ENCODE measurements at regions not wholly inside any gene's neighbourhood (a gene's known extent, or its start where the extent isn't known, plus 50 kb on each side); places are given as distances from the start of the nearest gene placed in this dataset.

DNA sequence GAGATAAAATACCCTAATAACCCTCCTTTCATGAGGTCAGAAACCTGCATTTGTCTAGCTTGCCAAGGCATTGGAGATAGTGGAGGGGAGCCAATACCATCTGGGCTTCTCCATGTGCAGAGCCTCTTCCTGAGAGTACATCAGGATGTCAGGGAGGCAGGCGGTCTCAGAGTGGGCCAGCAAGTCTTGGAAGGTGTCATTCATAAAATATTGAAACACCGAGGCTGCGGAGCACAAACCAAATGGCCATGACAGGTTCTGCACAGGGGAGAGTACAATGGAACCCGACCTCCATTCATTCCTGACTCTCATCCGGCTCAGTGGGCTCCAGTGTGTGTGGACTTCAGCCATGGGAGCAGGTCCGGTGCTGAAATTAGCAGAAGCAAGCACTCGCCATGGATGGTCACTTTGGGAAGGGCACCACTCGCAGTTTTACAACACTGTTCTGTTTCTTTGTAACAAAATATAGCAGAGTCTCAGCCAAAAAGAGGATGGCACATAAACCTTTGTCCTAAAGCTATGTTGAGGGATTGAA lies 446.6 kb downstream of the SIPA1L2 start:
- WGBS: 85% methylated on average over 8 of the region's 8 CpGs
- H3K27ac ChIP-seq (replicated peaks in 1 of 4): no peak overlapping the region
- peak; percentile 75 for DNase-seq (ENCODE audit: extremely low spot score)
- no peaks in the 10 kb centered on the region for H3K36me3 ChIP-seq
- intact Hi-C loops (cut with DNase I): no loop called here
- H3K4me3 ChIP-seq: no peak overlapping the region
- H3K9me3 ChIP-seq: no peaks in the 10 kb centered on the region
- H3K27me3 ChIP-seq: no peaks in the 10 kb centered on the region
- peaks cover 0 to 12% (median 9%) of the 10 kb centered on the region in 4 donors for H3K4me1 ChIP-seq
- no peak for TF ChIP-seq POLR2AphosphoS5 (IDR thresholded peaks at IDR 0.05)
- TF ChIP-seq, protein P1, sequence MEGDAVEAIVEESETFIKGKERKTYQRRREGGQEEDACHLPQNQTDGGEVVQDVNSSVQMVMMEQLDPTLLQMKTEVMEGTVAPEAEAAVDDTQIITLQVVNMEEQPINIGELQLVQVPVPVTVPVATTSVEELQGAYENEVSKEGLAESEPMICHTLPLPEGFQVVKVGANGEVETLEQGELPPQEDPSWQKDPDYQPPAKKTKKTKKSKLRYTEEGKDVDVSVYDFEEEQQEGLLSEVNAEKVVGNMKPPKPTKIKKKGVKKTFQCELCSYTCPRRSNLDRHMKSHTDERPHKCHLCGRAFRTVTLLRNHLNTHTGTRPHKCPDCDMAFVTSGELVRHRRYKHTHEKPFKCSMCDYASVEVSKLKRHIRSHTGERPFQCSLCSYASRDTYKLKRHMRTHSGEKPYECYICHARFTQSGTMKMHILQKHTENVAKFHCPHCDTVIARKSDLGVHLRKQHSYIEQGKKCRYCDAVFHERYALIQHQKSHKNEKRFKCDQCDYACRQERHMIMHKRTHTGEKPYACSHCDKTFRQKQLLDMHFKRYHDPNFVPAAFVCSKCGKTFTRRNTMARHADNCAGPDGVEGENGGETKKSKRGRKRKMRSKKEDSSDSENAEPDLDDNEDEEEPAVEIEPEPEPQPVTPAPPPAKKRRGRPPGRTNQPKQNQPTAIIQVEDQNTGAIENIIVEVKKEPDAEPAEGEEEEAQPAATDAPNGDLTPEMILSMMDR (IDR thresholded peaks at IDR 0.05): no peak
- TF ChIP-seq POLR2A (IDR thresholded peaks at IDR 0.05; ENCODE audit: low read depth): no peak
- TF ChIP-seq EP300 (IDR thresholded peaks at IDR 0.05): no peak

DNA sequence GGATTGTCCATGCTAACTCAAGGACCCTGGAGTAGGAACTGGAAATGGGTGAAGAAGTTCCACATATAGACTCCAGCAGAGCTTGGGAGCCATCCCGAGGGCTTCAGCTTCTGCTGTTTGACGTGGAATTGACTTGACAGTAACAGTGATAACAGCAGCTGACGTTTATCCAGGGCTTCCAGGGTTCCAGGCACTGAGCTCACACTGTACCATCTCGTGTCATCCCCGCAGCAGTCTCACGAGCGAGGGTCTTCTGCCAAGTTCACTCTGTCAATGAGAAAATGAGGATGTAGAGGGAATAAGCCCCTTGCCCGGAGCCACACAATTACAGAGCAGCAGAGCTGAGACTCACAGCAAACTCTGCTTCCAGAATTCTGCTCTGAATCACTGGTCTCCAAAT lies 447.7 kb downstream of the SIPA1L2 start:
- Histone ChIP-seq H3K4me3 (no peak overlapping the region), H3K9me3 (no peaks in the 10 kb centered on the region), H3K36me3 (no peaks in the 10 kb centered on the region), H3K4me1 (peaks cover 0 to 12% (median 9%) of the 10 kb centered on the region in 4 donors), H3K27me3 (no peaks in the 10 kb centered on the region), H3K27ac (replicated peaks in 1 of 4) (no peak overlapping the region)
- intact Hi-C loops (cut with DNase I): no loop called here
- TF ChIP-seq POLR2A (IDR thresholded peaks at IDR 0.05; ENCODE audit: low read depth): no peak
- 81% methylated on average over 7 of the region's 8 CpGs for WGBS
- no peak for DNase-seq (ENCODE audit: extremely low spot score)

GRCh38 chr1:232180779-232181136 lies 449.2 kb downstream of the SIPA1L2 start:
- intact Hi-C loops (cut with DNase I): no loop called here
- Histone ChIP-seq H3K27me3 (no peaks in the 10 kb centered on the region), H3K36me3 (no peaks in the 10 kb centered on the region), H3K9me3 (no peaks in the 10 kb centered on the region), H3K4me3 (no peak overlapping the region), H3K27ac (replicated peaks in 1 of 4) (no peak overlapping the region), H3K4me1 (peaks cover 0 to 12% (median 9%) of the 10 kb centered on the region in 4 donors)
- DNase-seq (ENCODE audit: extremely low spot score): peak; percentile 17
- WGBS: 91% methylated on average over 3 of the region's 3 CpGs
- no peak for TF ChIP-seq POLR2AphosphoS5 (IDR thresholded peaks at IDR 0.05)
- TF ChIP-seq POLR2A (IDR thresholded peaks at IDR 0.05; ENCODE audit: low read depth): no peak
- TF ChIP-seq, protein P1 (IDR thresholded peaks at IDR 0.05): no peak
- no peak for TF ChIP-seq EP300 (IDR thresholded peaks at IDR 0.05)

DNA sequence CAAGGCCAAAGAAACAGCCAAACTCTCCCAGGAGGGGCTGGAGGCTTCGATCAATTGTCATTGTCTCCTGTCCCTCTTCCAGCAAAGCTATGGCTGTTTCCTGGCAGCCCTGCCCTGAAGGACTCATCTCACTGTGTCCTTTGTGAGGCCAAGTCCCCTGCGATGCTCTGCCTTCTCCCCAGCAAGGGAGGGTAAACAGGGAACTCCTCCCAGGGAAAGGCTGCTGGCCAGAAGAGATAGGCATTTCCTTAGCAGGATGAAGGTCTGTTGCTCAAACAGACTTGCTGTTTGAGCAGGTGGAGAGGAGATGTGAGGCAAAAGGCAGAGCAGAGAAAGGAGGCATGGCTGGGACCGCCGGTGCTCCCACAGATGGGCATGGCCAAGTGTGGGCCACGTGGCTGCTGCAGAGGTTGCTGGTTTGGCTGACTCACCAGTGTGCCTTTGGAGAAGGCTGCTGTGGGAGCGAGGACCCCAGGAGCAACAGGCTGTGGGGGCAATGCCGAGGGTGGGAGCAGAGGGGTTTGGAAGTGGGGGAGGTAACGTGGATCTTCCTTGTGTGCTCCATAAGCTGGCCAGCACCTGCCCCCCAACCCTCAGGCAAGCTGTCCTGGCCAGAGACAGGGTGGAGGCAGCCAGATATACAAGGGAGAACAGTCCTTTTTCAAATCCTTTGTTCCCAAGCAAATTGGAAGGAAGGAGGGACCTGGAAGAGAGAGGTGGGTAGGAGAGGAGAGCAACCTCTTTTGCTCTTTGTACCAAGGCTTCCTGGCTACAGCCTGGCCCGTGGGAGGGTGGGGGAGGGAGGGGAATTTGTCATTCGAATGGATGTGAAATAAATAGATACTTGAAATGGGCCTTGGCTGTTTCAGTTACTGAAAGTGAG lies 449.8 kb downstream of the SIPA1L2 start:
- whole genome bisulfite sequencing: 64% methylated on average over 9 of the region's 10 CpGs
- Histone ChIP-seq H3K27ac (replicated peaks in 1 of 4) (no peak overlapping the region), H3K9me3 (no peaks in the 10 kb centered on the region), H3K4me1 (peaks cover 0 to 12% (median 9%) of the 10 kb centered on the region in 4 donors), H3K4me3 (no peak overlapping the region), H3K27me3 (no peaks in the 10 kb centered on the region), H3K36me3 (no peaks in the 10 kb centered on the region)
- TF ChIP-seq EP300 (IDR thresholded peaks at IDR 0.05) (no peak), POLR2AphosphoS5 (IDR thresholded peaks at IDR 0.05) (no peak), POLR2A (IDR thresholded peaks at IDR 0.05; ENCODE audit: low read depth) (no peak)
- TF ChIP-seq, protein P1 (IDR thresholded peaks at IDR 0.05): no peak
- intact Hi-C loops (cut with DNase I): no loop called here
- no peak for DNase-seq (ENCODE audit: extremely low spot score)

GRCh38 chr1:232178191-232178590 lies 451.7 kb downstream of the SIPA1L2 start:
- DNase-seq (ENCODE audit: extremely low spot score): no peak
- no peaks in the 10 kb centered on the region for H3K27me3 ChIP-seq
- intact Hi-C loops (cut with DNase I): no loop called here
- peaks cover 0 to 12% (median 9%) of the 10 kb centered on the region in 4 donors for H3K4me1 ChIP-seq
- TF ChIP-seq POLR2AphosphoS5 (IDR thresholded peaks at IDR 0.05) (no peak), EP300 (IDR thresholded peaks at IDR 0.05) (no peak)
- TF ChIP-seq, protein P1 (IDR thresholded peaks at IDR 0.05): no peak
- no peaks in the 10 kb centered on the region for H3K36me3 ChIP-seq
- H3K9me3 ChIP-seq: no peaks in the 10 kb centered on the region
- no peak overlapping the region for H3K4me3 ChIP-seq
- 90% methylated on average over 2 of the region's 2 CpGs for WGBS
- no peak overlapping the region for H3K27ac ChIP-seq (replicated peaks in 1 of 4)

Measured in esophagus muscularis mucosa (tissue), 4 donors.